SK-N-MC (cell line): ENCODE measurements at regions not wholly inside any gene's neighbourhood (a gene's known extent, or its start where the extent isn't known, plus 50 kb on each side); places are given as distances from the start of the nearest gene placed in this dataset.

ENCODE experiments used
- EZH2 ChIP-seq: fragments of 200-600 bp; sonication (generic); IDR thresholded peaks from one replicate; pipeline ENCODE4 v1.6.1; 2017; ENCODE audit warnings: antibody characterized with exemption
- POLR2AphosphoS5 ChIP-seq: IDR thresholded peaks from 2 replicates; pipeline ENCODE4 v1.6.1; 2012; ENCODE audit warnings: mild to moderate bottlenecking, low read depth, low read length, borderline replicate concordance

- TF ChIP-seq POLR2AphosphoS5 (no peak), EZH2 (no peak)
Measured at GRCh38 chr3:98999675-99000074, 98.2 kb upstream of the DCBLD2 start.
